ENCODE measurements at regions not wholly inside any gene's neighbourhood (a gene's known extent, or its start where the extent isn't known, plus 50 kb on each side); places are given as distances from the start of the nearest gene placed in this dataset.

- TF ChIP-seq, protein P1, sequence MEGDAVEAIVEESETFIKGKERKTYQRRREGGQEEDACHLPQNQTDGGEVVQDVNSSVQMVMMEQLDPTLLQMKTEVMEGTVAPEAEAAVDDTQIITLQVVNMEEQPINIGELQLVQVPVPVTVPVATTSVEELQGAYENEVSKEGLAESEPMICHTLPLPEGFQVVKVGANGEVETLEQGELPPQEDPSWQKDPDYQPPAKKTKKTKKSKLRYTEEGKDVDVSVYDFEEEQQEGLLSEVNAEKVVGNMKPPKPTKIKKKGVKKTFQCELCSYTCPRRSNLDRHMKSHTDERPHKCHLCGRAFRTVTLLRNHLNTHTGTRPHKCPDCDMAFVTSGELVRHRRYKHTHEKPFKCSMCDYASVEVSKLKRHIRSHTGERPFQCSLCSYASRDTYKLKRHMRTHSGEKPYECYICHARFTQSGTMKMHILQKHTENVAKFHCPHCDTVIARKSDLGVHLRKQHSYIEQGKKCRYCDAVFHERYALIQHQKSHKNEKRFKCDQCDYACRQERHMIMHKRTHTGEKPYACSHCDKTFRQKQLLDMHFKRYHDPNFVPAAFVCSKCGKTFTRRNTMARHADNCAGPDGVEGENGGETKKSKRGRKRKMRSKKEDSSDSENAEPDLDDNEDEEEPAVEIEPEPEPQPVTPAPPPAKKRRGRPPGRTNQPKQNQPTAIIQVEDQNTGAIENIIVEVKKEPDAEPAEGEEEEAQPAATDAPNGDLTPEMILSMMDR (IDR thresholded peaks at IDR 0.05; ENCODE audit: poor library complexity), result no peak
- no peak for TF ChIP-seq EZH2 (IDR thresholded peaks at IDR 0.05; ENCODE audit: borderline replicate concordance)
Measured at GRCh38 chr2:150716186-150716585, 228.7 kb upstream of the RND3 start.
